ENCODE measurements at regions not wholly inside any gene's neighbourhood (a gene's known extent, or its start where the extent isn't known, plus 50 kb on each side); places are given as distances from the start of the nearest gene placed in this dataset.
A peak's percentile ranks its signal among the peaks of the same experiment; 100 is the strongest.

DNA sequence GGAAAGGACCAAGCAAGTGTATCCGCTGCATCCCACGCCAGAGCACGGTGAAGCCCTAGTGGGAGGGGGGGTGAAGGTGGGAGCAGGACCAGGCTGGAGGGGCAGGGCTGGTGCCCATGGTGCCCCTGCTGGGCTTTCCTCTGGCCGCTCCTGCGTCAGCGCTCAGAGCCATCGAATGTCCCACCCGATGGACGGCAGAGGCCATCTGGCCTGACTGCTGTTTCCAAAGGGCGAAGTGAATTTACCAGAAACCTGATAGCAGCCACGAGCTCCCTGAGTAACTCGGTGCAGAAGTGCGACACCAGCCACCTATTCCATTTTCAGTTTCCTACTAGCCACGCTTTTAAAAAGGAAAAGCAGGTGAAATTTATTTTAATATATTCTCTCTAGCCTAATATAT, 203.6 kb upstream of the CIBAR2 start:
- Histone ChIP-seq H3K36me3 (ENCODE audit: insufficient read depth, low read length) (no peaks in the 10 kb centered on the region), H3K27ac (ENCODE audit: low read length) (peak overlapping the region; percentile 66), H3K4me3 (ENCODE audit: low read length) (peak overlapping the region; percentile 14), H3K9me3 (ENCODE audit: low read length) (no peaks in the 10 kb centered on the region), H2AFZ (ENCODE audit: low read depth, low read length) (no peak overlapping the region), H4K20me1 (ENCODE audit: insufficient read depth) (no peaks in the 10 kb centered on the region), H3K9ac (ENCODE audit: low read length) (no peak overlapping the region), H3K79me2 (replicated peaks; ENCODE audit: insufficient read depth, low read length) (no peaks in the 10 kb centered on the region), H3F3A (ENCODE audit: insufficient read depth, low read length, poor library complexity, severe bottlenecking) (no peaks in the 10 kb centered on the region), H3K4me2 (ENCODE audit: low read length) (no peak overlapping the region), H3K9me2 (ENCODE audit: insufficient read depth, low read length) (no peaks in the 10 kb centered on the region), H3K27me3 (ENCODE audit: insufficient read depth, low read depth, low read length) (no peaks in the 10 kb centered on the region)
- TF ChIP-seq MXI1 (conservative IDR thresholded peaks at IDR 0.05; ENCODE audit: poor library complexity, severe bottlenecking) (no peak), EP300 (conservative IDR thresholded peaks at IDR 0.05; ENCODE audit: poor library complexity, severe bottlenecking) (no peak), TAF1 (IDR thresholded peaks at IDR 0.05; ENCODE audit: low read depth) (no peak), RAD21 (conservative IDR thresholded peaks at IDR 0.05) (no peak), POLR2AphosphoS5 (IDR thresholded peaks at IDR 0.05) (no peak), EZH2 (IDR thresholded peaks at IDR 0.05; ENCODE audit: borderline replicate concordance, insufficient read depth, low read length, poor library complexity, severe bottlenecking) (no peak), SMC3 (conservative IDR thresholded peaks at IDR 0.05; ENCODE audit: poor library complexity) (no peak)
- TF ChIP-seq, protein P1, sequence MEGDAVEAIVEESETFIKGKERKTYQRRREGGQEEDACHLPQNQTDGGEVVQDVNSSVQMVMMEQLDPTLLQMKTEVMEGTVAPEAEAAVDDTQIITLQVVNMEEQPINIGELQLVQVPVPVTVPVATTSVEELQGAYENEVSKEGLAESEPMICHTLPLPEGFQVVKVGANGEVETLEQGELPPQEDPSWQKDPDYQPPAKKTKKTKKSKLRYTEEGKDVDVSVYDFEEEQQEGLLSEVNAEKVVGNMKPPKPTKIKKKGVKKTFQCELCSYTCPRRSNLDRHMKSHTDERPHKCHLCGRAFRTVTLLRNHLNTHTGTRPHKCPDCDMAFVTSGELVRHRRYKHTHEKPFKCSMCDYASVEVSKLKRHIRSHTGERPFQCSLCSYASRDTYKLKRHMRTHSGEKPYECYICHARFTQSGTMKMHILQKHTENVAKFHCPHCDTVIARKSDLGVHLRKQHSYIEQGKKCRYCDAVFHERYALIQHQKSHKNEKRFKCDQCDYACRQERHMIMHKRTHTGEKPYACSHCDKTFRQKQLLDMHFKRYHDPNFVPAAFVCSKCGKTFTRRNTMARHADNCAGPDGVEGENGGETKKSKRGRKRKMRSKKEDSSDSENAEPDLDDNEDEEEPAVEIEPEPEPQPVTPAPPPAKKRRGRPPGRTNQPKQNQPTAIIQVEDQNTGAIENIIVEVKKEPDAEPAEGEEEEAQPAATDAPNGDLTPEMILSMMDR (IDR thresholded peaks at IDR 0.05; ENCODE audit: poor library complexity, severe bottlenecking): no peak
- TF ChIP-seq, protein P2, sequence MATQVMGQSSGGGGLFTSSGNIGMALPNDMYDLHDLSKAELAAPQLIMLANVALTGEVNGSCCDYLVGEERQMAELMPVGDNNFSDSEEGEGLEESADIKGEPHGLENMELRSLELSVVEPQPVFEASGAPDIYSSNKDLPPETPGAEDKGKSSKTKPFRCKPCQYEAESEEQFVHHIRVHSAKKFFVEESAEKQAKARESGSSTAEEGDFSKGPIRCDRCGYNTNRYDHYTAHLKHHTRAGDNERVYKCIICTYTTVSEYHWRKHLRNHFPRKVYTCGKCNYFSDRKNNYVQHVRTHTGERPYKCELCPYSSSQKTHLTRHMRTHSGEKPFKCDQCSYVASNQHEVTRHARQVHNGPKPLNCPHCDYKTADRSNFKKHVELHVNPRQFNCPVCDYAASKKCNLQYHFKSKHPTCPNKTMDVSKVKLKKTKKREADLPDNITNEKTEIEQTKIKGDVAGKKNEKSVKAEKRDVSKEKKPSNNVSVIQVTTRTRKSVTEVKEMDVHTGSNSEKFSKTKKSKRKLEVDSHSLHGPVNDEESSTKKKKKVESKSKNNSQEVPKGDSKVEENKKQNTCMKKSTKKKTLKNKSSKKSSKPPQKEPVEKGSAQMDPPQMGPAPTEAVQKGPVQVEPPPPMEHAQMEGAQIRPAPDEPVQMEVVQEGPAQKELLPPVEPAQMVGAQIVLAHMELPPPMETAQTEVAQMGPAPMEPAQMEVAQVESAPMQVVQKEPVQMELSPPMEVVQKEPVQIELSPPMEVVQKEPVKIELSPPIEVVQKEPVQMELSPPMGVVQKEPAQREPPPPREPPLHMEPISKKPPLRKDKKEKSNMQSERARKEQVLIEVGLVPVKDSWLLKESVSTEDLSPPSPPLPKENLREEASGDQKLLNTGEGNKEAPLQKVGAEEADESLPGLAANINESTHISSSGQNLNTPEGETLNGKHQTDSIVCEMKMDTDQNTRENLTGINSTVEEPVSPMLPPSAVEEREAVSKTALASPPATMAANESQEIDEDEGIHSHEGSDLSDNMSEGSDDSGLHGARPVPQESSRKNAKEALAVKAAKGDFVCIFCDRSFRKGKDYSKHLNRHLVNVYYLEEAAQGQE (IDR thresholded peaks at IDR 0.05; ENCODE audit: borderline replicate concordance): no peak

DNA sequence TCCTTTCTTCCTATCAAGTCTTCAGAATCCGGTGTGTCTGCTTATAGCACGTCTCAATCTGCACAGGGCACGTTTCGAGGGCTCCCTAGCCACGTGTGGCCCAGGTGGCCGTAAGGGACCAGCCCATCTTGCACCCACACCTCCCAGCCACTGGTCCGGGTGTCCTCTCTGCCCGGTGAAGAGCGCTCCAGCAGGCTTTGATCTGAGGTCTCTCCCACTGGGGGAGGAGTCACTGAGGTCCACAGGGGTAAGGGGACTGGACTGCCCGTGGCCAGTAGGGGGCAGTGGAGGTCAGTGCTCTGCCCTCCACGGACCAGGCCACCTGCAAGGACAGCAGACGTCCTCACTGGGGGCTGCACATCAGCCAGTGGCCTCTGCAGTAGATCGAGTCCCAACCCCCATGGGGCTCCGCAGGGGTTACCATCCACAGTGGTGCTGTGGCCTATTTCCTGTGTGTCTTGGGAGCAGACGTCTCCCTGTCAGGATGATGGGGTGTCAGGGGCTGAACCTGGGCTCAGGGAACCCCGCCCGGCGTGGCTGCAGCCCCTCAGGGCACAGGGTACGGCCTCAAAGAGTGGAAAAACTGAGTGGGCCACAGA, 204.1 kb upstream of the CIBAR2 start:
- Histone ChIP-seq H3K36me3 (ENCODE audit: insufficient read depth, low read length) (no peaks in the 10 kb centered on the region), H3K4me2 (ENCODE audit: low read length) (no peak overlapping the region), H4K20me1 (ENCODE audit: insufficient read depth) (no peaks in the 10 kb centered on the region), H3K27ac (ENCODE audit: low read length) (peak overlapping the region; percentile 66), H3K9me3 (ENCODE audit: low read length) (no peaks in the 10 kb centered on the region), H3K27me3 (ENCODE audit: insufficient read depth, low read depth, low read length) (no peaks in the 10 kb centered on the region), H2AFZ (ENCODE audit: low read depth, low read length) (no peak overlapping the region), H3K4me3 (ENCODE audit: low read length) (peak overlapping the region; percentile 26), H3F3A (ENCODE audit: insufficient read depth, low read length, poor library complexity, severe bottlenecking) (no peaks in the 10 kb centered on the region), H3K79me2 (replicated peaks; ENCODE audit: insufficient read depth, low read length) (no peaks in the 10 kb centered on the region), H3K9me2 (ENCODE audit: insufficient read depth, low read length) (no peaks in the 10 kb centered on the region), H3K9ac (ENCODE audit: low read length) (no peak overlapping the region)
- TF ChIP-seq, protein P1 (IDR thresholded peaks at IDR 0.05; ENCODE audit: poor library complexity, severe bottlenecking): peak; percentile 65
- TF ChIP-seq POLR2AphosphoS5 (IDR thresholded peaks at IDR 0.05): no peak
- no peak for TF ChIP-seq TAF1 (IDR thresholded peaks at IDR 0.05; ENCODE audit: low read depth)
- TF ChIP-seq RAD21 (conservative IDR thresholded peaks at IDR 0.05): peak; percentile 57
- peak; percentile 19 for TF ChIP-seq MXI1 (conservative IDR thresholded peaks at IDR 0.05; ENCODE audit: poor library complexity, severe bottlenecking)
